ENCODE measurements at regions not wholly inside any gene's neighbourhood (a gene's known extent, or its start where the extent isn't known, plus 50 kb on each side); places are given as distances from the start of the nearest gene placed in this dataset.
"Not testable (repeated sequence)": the region's sequence is repeated elsewhere in the genome, so short reads cannot be mapped to it uniquely, and the experiment has no call there.

GRCh38 chr17:43309505-43310332 lies 75.9 kb upstream of the RNU2-1 start:
- no peaks in the 10 kb centered on the region for H3K9me3 Mint-ChIP-seq

DNA sequence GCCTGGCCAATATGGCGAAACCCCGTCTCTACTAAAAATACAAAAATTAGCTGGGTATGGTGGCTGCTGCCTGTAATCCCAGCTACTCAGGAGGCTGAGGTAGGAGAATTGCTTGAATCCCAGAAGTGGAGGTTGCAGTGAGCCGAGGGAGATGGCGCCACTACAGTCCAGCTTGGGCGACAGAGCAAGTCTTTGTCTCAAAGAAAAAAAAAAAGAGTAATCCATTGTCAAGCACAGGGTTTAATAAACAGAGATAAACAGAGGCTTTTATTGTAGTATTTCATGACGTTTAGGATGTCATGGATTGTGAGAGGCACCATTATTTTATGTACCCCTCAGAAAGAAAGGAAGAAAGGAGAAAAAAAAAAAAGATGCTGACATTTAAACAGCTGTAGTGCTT lies 75.2 kb upstream of the RNU2-1 start:
- H3K4me1 ChIP-seq, result no peaks in the 10 kb centered on the region
- no peak overlapping the region for H3K27ac ChIP-seq
- no peak overlapping the region for H2AFZ ChIP-seq (replicated peaks)
- DNase-seq (ENCODE audit: low spot score), result no peak
- TF ChIP-seq EZH2phosphoT487 (IDR thresholded peaks at IDR 0.05) (no peak), EZH2 (IDR thresholded peaks at IDR 0.05) (no peak)
- TF ChIP-seq, protein P1, sequence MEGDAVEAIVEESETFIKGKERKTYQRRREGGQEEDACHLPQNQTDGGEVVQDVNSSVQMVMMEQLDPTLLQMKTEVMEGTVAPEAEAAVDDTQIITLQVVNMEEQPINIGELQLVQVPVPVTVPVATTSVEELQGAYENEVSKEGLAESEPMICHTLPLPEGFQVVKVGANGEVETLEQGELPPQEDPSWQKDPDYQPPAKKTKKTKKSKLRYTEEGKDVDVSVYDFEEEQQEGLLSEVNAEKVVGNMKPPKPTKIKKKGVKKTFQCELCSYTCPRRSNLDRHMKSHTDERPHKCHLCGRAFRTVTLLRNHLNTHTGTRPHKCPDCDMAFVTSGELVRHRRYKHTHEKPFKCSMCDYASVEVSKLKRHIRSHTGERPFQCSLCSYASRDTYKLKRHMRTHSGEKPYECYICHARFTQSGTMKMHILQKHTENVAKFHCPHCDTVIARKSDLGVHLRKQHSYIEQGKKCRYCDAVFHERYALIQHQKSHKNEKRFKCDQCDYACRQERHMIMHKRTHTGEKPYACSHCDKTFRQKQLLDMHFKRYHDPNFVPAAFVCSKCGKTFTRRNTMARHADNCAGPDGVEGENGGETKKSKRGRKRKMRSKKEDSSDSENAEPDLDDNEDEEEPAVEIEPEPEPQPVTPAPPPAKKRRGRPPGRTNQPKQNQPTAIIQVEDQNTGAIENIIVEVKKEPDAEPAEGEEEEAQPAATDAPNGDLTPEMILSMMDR (IDR thresholded peaks at IDR 0.05), result no peak
- H3K36me3 ChIP-seq, result no peaks in the 10 kb centered on the region
- no peak overlapping the region for H3K4me3 ChIP-seq
- H3K4me2 ChIP-seq, result no peak overlapping the region
- peaks cover 4% of the 10 kb centered on the region for H3K27me3 Mint-ChIP-seq (ENCODE audit: insufficient read depth, low read depth)
- H4K20me1 ChIP-seq (ENCODE audit: low read depth), result no peaks in the 10 kb centered on the region
- no peaks in the 10 kb centered on the region for H3F3A ChIP-seq (ENCODE audit: low read depth)
- H3K79me2 ChIP-seq (ENCODE audit: low read depth), result no peaks in the 10 kb centered on the region
- no peaks in the 10 kb centered on the region for H3K9me3 ChIP-seq (ENCODE audit: low read depth)
- peaks cover 4% of the 10 kb centered on the region for H3K4me1 Mint-ChIP-seq
- H3K27me3 ChIP-seq, result no peaks in the 10 kb centered on the region
- no peaks in the 10 kb centered on the region for H3K9me3 Mint-ChIP-seq
- H3K4me3 Mint-ChIP-seq, result no peak overlapping the region
- H3K27ac Mint-ChIP-seq, result no peak overlapping the region
- H3K9ac ChIP-seq, result no peak overlapping the region
- H3K36me3 Mint-ChIP-seq, result no peaks in the 10 kb centered on the region

More at GRCh38 chr17:43309505-43310332, 75.9 kb upstream of the RNU2-1 start:
- H3F3A ChIP-seq (ENCODE audit: low read depth), result no peaks in the 10 kb centered on the region
- H3K4me1 Mint-ChIP-seq, result peaks cover 4% of the 10 kb centered on the region
- no peak overlapping the region for H3K4me3 ChIP-seq
- TF ChIP-seq, protein P1 (IDR thresholded peaks at IDR 0.05), result no peak
- TF ChIP-seq EZH2phosphoT487 (IDR thresholded peaks at IDR 0.05) (no peak), EZH2 (IDR thresholded peaks at IDR 0.05) (no peak)
- no peak overlapping the region for H2AFZ ChIP-seq (replicated peaks)
- H4K20me1 ChIP-seq (ENCODE audit: low read depth), result no peaks in the 10 kb centered on the region
- no peak overlapping the region for H3K27ac Mint-ChIP-seq
- peaks cover 7% of the 10 kb centered on the region for H3K27me3 Mint-ChIP-seq (ENCODE audit: insufficient read depth, low read depth)
- no peak overlapping the region for H3K27ac ChIP-seq
- H3K36me3 Mint-ChIP-seq, result no peaks in the 10 kb centered on the region
- H3K4me3 Mint-ChIP-seq, result no peak overlapping the region
- H3K9me3 ChIP-seq (ENCODE audit: low read depth), result no peaks in the 10 kb centered on the region
- H3K9ac ChIP-seq, result no peak overlapping the region
- no peak for DNase-seq (ENCODE audit: low spot score)
- H3K79me2 ChIP-seq (ENCODE audit: low read depth), result no peaks in the 10 kb centered on the region
- H3K36me3 ChIP-seq, result no peaks in the 10 kb centered on the region
- no peaks in the 10 kb centered on the region for H3K27me3 ChIP-seq
- no peak overlapping the region for H3K4me2 ChIP-seq
- no peaks in the 10 kb centered on the region for H3K4me1 ChIP-seq

- DNase-seq (ENCODE audit: low spot score); H3K4me1 Mint-ChIP-seq; H3K9me3 ChIP-seq (ENCODE audit: low read depth); H4K20me1 ChIP-seq (ENCODE audit: low read depth); H2AFZ ChIP-seq (replicated peaks); H3K27me3 ChIP-seq; H3K27me3 Mint-ChIP-seq (ENCODE audit: insufficient read depth, low read depth); H3K9me3 Mint-ChIP-seq; H3K27ac Mint-ChIP-seq; H3K4me3 Mint-ChIP-seq; H3K4me3 ChIP-seq; H3K4me2 ChIP-seq; H3K36me3 Mint-ChIP-seq; H3K79me2 ChIP-seq (ENCODE audit: low read depth); H3K27ac ChIP-seq; H3F3A ChIP-seq (ENCODE audit: low read depth); H3K4me1 ChIP-seq; H3K9ac ChIP-seq; H3K36me3 ChIP-seq: not testable (repeated sequence)
These were observed 71.0 kb upstream of the RNU2-1 start for GRCh38 chr17:43304792-43305191.

- H3K4me1 Mint-ChIP-seq, result not testable (repeated sequence)
These were observed 69.3 kb upstream of the RNU2-1 start for GRCh38 chr17:43303049-43303448.

GRCh38 chr17:43299300-43300076 lies 65.7 kb upstream of the RNU2-1 start:
- not testable (repeated sequence) for H3K27ac ChIP-seq; H3F3A ChIP-seq (ENCODE audit: low read depth); H4K20me1 ChIP-seq (ENCODE audit: low read depth); H3K9ac ChIP-seq; H3K4me3 Mint-ChIP-seq; H3K9me3 ChIP-seq (ENCODE audit: low read depth); H3K4me3 ChIP-seq; H3K4me1 Mint-ChIP-seq; H3K4me2 ChIP-seq; H2AFZ ChIP-seq (replicated peaks); H3K4me1 ChIP-seq; H3K79me2 ChIP-seq (ENCODE audit: low read depth); H3K27ac Mint-ChIP-seq; H3K36me3 Mint-ChIP-seq; DNase-seq (ENCODE audit: low spot score); H3K9me3 Mint-ChIP-seq; H3K36me3 ChIP-seq; H3K27me3 Mint-ChIP-seq (ENCODE audit: insufficient read depth, low read depth); H3K27me3 ChIP-seq

More at GRCh38 chr17:43303049-43303448, 69.3 kb upstream of the RNU2-1 start:
- not testable (repeated sequence) for H3K36me3 Mint-ChIP-seq; H3F3A ChIP-seq (ENCODE audit: low read depth); H4K20me1 ChIP-seq (ENCODE audit: low read depth); H2AFZ ChIP-seq (replicated peaks); H3K27ac ChIP-seq; H3K9ac ChIP-seq; H3K27ac Mint-ChIP-seq; H3K27me3 Mint-ChIP-seq (ENCODE audit: insufficient read depth, low read depth); H3K9me3 Mint-ChIP-seq; H3K4me3 ChIP-seq; DNase-seq (ENCODE audit: low spot score); H3K27me3 ChIP-seq; H3K4me1 ChIP-seq; H3K4me3 Mint-ChIP-seq; H3K9me3 ChIP-seq (ENCODE audit: low read depth); H3K79me2 ChIP-seq (ENCODE audit: low read depth); H3K36me3 ChIP-seq; H3K4me2 ChIP-seq

- not testable (repeated sequence) for H3K4me1 ChIP-seq; H3K79me2 ChIP-seq (ENCODE audit: low read depth); H3K9me3 Mint-ChIP-seq; H2AFZ ChIP-seq (replicated peaks); H3K9me3 ChIP-seq (ENCODE audit: low read depth); DNase-seq (ENCODE audit: low spot score); H3K27ac Mint-ChIP-seq; H3K27me3 Mint-ChIP-seq (ENCODE audit: insufficient read depth, low read depth); H3K36me3 Mint-ChIP-seq; H3K4me2 ChIP-seq; H3K27ac ChIP-seq; H3K27me3 ChIP-seq; H3K36me3 ChIP-seq; H3K4me3 ChIP-seq; H3K4me1 Mint-ChIP-seq; H4K20me1 ChIP-seq (ENCODE audit: low read depth); H3F3A ChIP-seq (ENCODE audit: low read depth); H3K4me3 Mint-ChIP-seq; H3K9ac ChIP-seq
These were observed 55.9 kb upstream of the RNU2-1 start for GRCh38 chr17:43289670-43290069.
